ENCODE measurements at regions not wholly inside any gene's neighbourhood (a gene's known extent, or its start where the extent isn't known, plus 50 kb on each side); places are given as distances from the start of the nearest gene placed in this dataset.
"Not testable (repeated sequence)": the region's sequence is repeated elsewhere in the genome, so short reads cannot be mapped to it uniquely, and the experiment has no call there.

DNA sequence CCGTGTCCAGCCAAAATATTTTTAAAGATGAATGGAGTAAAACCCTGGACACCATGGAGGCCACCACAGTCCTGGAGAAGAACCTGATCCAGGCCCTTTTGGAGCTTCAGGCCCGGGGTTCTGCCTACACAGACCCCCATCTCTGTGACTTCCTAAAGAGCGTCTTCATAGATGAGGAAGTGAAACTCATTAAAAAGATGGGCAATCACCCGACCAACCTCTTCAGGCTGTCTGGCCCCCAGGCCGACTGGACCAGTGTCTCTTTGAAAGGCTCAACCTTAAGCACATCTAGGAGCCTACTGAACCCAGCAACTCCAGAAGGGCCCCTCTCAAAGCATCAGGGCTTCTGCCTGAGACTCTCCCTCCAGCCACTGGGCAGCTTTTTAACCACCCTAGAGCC, 107.9 kb upstream of the FAM174B start:
- Mint-ChIP-seq H3K36me3 (peaks cover 2% of the 10 kb centered on the region), H3K27me3 (ENCODE audit: low read depth) (no peaks in the 10 kb centered on the region), H3K4me3 (no peak overlapping the region), H3K4me1 (no peaks in the 10 kb centered on the region), H3K27ac (no peak overlapping the region), H3K9me3 (peaks cover 4% of the 10 kb centered on the region)
- DNase-seq (ENCODE audit: low spot score in 2 of 2, unreplicated experiment in 2 of 2): no peak
- TF ChIP-seq, protein P1, sequence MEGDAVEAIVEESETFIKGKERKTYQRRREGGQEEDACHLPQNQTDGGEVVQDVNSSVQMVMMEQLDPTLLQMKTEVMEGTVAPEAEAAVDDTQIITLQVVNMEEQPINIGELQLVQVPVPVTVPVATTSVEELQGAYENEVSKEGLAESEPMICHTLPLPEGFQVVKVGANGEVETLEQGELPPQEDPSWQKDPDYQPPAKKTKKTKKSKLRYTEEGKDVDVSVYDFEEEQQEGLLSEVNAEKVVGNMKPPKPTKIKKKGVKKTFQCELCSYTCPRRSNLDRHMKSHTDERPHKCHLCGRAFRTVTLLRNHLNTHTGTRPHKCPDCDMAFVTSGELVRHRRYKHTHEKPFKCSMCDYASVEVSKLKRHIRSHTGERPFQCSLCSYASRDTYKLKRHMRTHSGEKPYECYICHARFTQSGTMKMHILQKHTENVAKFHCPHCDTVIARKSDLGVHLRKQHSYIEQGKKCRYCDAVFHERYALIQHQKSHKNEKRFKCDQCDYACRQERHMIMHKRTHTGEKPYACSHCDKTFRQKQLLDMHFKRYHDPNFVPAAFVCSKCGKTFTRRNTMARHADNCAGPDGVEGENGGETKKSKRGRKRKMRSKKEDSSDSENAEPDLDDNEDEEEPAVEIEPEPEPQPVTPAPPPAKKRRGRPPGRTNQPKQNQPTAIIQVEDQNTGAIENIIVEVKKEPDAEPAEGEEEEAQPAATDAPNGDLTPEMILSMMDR (IDR thresholded peaks at IDR 0.05; ENCODE audit: unreplicated experiment): no peak

DNA sequence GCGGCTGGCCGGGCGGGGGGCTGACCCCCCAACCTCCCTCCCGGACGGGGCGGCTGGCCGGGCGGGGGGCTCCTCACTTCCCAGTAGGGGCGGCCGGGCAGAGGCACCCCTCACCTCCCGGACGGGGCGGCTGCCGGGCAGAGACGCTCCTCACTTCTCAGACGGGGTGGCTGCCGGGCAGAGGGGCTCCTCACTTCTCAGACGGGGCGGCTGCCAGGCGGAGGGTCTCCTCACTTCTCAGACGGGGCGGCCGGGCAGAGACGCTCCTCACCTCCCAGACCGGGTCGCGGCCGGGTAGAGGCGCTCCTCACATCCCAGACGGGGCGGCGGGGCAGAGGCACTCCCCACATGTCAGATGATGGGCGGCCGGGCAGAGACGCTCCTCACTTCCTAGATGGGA, 112.6 kb upstream of the FAM174B start:
- not testable (repeated sequence) for H3K4me3 Mint-ChIP-seq; H3K27me3 Mint-ChIP-seq (ENCODE audit: low read depth); H3K9me3 Mint-ChIP-seq; H3K4me1 Mint-ChIP-seq; DNase-seq (ENCODE audit: low spot score in 2 of 2, unreplicated experiment in 2 of 2); H3K27ac Mint-ChIP-seq; H3K36me3 Mint-ChIP-seq

DNA sequence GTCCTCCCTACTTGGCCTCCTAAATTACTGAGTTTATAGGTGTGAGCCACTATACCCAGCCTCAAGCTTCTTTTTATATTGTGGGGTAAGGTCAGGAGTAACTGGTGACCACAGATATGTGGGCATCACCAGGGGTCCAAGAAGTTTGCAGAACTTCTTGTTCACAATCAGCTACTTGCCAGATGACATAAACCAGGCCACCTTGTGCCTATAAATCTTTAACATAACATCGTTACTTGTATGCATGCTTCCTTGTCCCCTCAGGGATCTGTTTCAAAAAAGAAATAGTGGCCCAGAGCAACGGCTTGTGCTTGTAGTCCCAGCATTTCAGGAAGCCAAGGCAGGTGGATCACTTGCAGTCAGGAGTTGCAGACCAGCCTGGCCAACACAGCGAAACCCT, 115.1 kb upstream of the FAM174B start:
- Mint-ChIP-seq H3K36me3 (peaks cover 2% of the 10 kb centered on the region), H3K9me3 (no peaks in the 10 kb centered on the region), H3K4me3 (no peak overlapping the region), H3K27ac (no peak overlapping the region), H3K27me3 (ENCODE audit: low read depth) (no peaks in the 10 kb centered on the region), H3K4me1 (peaks cover 2% of the 10 kb centered on the region)
- no peak for DNase-seq (ENCODE audit: low spot score in 2 of 2, unreplicated experiment in 2 of 2)
- TF ChIP-seq, protein P1 (IDR thresholded peaks at IDR 0.05; ENCODE audit: unreplicated experiment): no peak

DNA sequence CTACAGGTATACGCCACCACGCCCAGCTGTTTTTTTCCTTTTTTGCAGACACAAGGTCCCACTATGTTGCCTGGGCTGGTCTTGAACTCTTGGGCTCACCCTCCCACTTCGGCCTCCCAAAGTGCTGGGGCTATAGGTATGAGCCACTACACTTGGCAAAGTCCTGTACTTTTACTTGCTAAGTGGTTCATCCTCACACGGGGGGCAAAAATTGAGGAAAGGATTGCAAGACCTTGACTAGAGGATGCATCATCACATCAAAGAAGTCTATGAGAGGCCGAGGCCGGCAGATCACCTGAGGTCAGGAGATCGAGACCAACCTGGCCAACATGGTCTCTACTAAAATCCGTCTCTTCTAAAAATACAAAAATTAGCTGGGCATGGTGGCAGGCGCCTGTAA, 116.5 kb upstream of the FAM174B start:
- peaks cover 2% of the 10 kb centered on the region for H3K36me3 Mint-ChIP-seq
- peaks cover 2% of the 10 kb centered on the region for H3K4me1 Mint-ChIP-seq
- no peak overlapping the region for H3K27ac Mint-ChIP-seq
- H3K27me3 Mint-ChIP-seq (ENCODE audit: low read depth): no peaks in the 10 kb centered on the region
- no peaks in the 10 kb centered on the region for H3K9me3 Mint-ChIP-seq
- TF ChIP-seq, protein P1 (IDR thresholded peaks at IDR 0.05; ENCODE audit: unreplicated experiment): no peak
- no peak for DNase-seq (ENCODE audit: low spot score in 2 of 2, unreplicated experiment in 2 of 2)
- no peak overlapping the region for H3K4me3 Mint-ChIP-seq

DNA sequence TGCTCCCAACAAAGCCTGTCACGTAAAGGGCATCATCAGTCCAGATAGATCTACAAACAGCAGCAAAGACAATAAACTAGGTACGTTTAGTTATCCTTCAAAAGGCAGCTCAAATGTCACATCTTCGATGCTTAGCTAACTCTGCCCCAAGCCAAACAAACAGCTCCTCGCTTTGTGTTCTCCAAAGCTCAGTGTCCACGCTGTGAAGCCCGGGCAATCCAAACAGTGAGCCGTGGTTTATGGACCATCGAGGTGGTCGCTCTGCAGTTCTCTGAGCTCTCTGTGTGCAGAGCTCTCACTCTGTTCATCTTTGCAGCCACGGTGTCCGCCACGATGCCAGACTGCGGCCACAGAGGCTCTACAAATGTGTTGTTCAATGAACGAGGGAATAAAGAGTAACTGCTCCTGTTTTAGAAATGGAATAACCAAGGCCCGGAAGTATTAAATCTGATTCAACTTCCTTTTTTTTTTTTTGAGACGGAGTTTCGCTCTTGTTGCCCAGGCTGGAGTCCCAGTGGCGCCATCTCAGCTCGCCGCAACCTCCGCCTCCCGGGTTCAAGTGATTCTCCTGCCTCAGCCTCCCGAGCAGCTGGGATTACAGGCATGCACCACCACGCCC, 117.2 kb upstream of the FAM174B start:
- no peaks in the 10 kb centered on the region for H3K9me3 Mint-ChIP-seq
- no peak for DNase-seq (ENCODE audit: low spot score in 2 of 2, unreplicated experiment in 2 of 2)
- peaks cover 2% of the 10 kb centered on the region for H3K4me1 Mint-ChIP-seq
- no peaks in the 10 kb centered on the region for H3K27me3 Mint-ChIP-seq (ENCODE audit: low read depth)
- no peak overlapping the region for H3K4me3 Mint-ChIP-seq
- TF ChIP-seq, protein P1 (IDR thresholded peaks at IDR 0.05; ENCODE audit: unreplicated experiment): no peak
- no peak overlapping the region for H3K27ac Mint-ChIP-seq
- H3K36me3 Mint-ChIP-seq: peaks cover 2% of the 10 kb centered on the region

DNA sequence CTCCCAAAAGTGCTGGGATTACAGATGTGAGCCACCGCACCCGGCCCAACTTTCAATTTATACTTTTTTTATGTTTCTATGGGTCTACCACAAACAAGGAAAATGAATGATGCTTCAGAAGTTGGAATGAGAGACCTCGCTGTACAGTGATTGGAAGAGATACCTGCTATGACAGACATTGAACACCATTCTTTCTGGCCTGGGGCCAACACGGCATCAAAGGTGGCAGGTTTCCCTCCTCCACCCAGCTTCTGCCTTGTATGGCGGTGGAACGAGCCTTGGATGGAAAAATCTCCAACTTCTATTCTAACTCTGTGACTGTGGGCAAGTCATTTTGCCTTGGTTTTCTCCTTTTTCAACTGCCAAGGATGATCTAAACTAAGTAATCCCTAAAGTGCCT, 117.8 kb upstream of the FAM174B start:
- no peak overlapping the region for H3K4me3 Mint-ChIP-seq
- H3K4me1 Mint-ChIP-seq: peaks cover 2% of the 10 kb centered on the region
- no peaks in the 10 kb centered on the region for H3K9me3 Mint-ChIP-seq
- H3K27me3 Mint-ChIP-seq (ENCODE audit: low read depth): no peaks in the 10 kb centered on the region
- H3K36me3 Mint-ChIP-seq: peaks cover 2% of the 10 kb centered on the region
- no peak for DNase-seq (ENCODE audit: low spot score in 2 of 2, unreplicated experiment in 2 of 2)
- TF ChIP-seq, protein P1 (IDR thresholded peaks at IDR 0.05; ENCODE audit: unreplicated experiment): no peak
- H3K27ac Mint-ChIP-seq: no peak overlapping the region

All from mesothelial cell of epicardium (in vitro differentiated cells).